Mesenchymal stem cell (in vitro differentiated cells and primary cell): ENCODE measurements at regions not wholly inside any gene's neighbourhood (a gene's known extent, or its start where the extent isn't known, plus 50 kb on each side); places are given as distances from the start of the nearest gene placed in this dataset.
A peak's percentile ranks its signal among the peaks of the same experiment; 100 is the strongest.
"Not testable (repeated sequence)": the region's sequence is repeated elsewhere in the genome, so short reads cannot be mapped to it uniquely, and the experiment has no call there.

Experiments used
- DNase-seq: peaks from one replicate; pipeline ENCODE4 v3.0.0-alpha.2; 2013
- H2AFZ ChIP-seq: one replicate; pipeline ENCODE4 v1.6.1; 2013; ENCODE audit warnings: low read depth, mild to moderate bottlenecking, control low read depth, inconsistent platforms, low read length, moderate library complexity
- H2AK5ac ChIP-seq: 2 replicates; pipeline ENCODE4 v1.6.1; 2013; ENCODE audit warnings: low read length, moderate library complexity, mild to moderate bottlenecking, inconsistent platforms; ENCODE audit not compliant: severe bottlenecking
- H2BK120ac ChIP-seq: one replicate; pipeline ENCODE4 v1.6.1; 2013; ENCODE audit warnings: low read depth, mild to moderate bottlenecking, inconsistent platforms, low read length, moderate library complexity
- H2BK12ac ChIP-seq, 2 experiments: one replicate each; pipeline ENCODE4 v1.6.1; 2013; ENCODE audit warnings: inconsistent platforms in 2 of 2, low read length in 2 of 2, mild to moderate bottlenecking in 2 of 2, moderate library complexity in 2 of 2, control low read depth in 1 of 2
- H2BK15ac ChIP-seq: one replicate; pipeline ENCODE4 v1.6.1; 2013; ENCODE audit warnings: mild to moderate bottlenecking, low read depth, inconsistent platforms; ENCODE audit not compliant: poor library complexity, severe bottlenecking
- H2BK5ac ChIP-seq: 2 replicates; pipeline ENCODE4 v1.6.1; 2013; ENCODE audit warnings: low read depth, mild to moderate bottlenecking, low read length, control low read depth, inconsistent platforms; ENCODE audit not compliant: poor library complexity, severe bottlenecking
- H3K14ac ChIP-seq, 2 experiments: one replicate each; pipeline ENCODE4 v1.6.1; 2013; ENCODE audit warnings: inconsistent platforms in 2 of 2, low read length in 2 of 2, control low read depth in 1 of 2, mild to moderate bottlenecking in 1 of 2, moderate library complexity in 1 of 2
- H3K18ac ChIP-seq, 2 experiments: one replicate each; pipeline ENCODE4 v1.6.1; 2013; ENCODE audit warnings: inconsistent platforms in 2 of 2, low read length in 2 of 2, control low read depth in 1 of 2, low read depth in 1 of 2, mild to moderate bottlenecking in 1 of 2
- H3K23ac ChIP-seq, 2 experiments: one replicate each; pipeline ENCODE4 v1.6.1; 2013; ENCODE audit warnings: inconsistent platforms in 2 of 2, low read length in 2 of 2, mild to moderate bottlenecking in 2 of 2, moderate library complexity in 2 of 2, control low read depth in 1 of 2
- H3K27ac ChIP-seq: 2 replicates; pipeline ENCODE4 v1.5.1; 2013; ENCODE audit warnings: mild to moderate bottlenecking, moderate library complexity, low read length, control low read depth, inconsistent platforms; ENCODE audit not compliant: poor library complexity, severe bottlenecking
- H3K27me3 ChIP-seq, 2 experiments: 2 replicates each; pipeline versions ENCODE4 v1.6.1 to v1.7.0; 2013; ENCODE audit warnings: low read length in 2 of 2, mild to moderate bottlenecking in 2 of 2, moderate library complexity in 2 of 2, control low read depth in 1 of 2, inconsistent platforms in 1 of 2; ENCODE audit not compliant: control insufficient read depth in 1 of 2, insufficient read depth in 1 of 2
- H3K36me3 ChIP-seq, 2 experiments: 2 replicates each; pipeline versions ENCODE4 v1.6.1 to v1.7.0; 2013; ENCODE audit warnings: low read length in 2 of 2, control low read depth in 1 of 2, inconsistent platforms in 1 of 2, low read depth in 1 of 2, mild to moderate bottlenecking in 1 of 2; ENCODE audit not compliant: insufficient read depth in 2 of 2, control insufficient read depth in 1 of 2
- H3K4ac ChIP-seq, 2 experiments: one replicate each; pipeline ENCODE4 v1.6.1; 2013; ENCODE audit warnings: inconsistent platforms in 2 of 2, low read length in 2 of 2, mild to moderate bottlenecking in 2 of 2, moderate library complexity in 2 of 2, control low read depth in 1 of 2, low read depth in 1 of 2
- H3K4me1 ChIP-seq: 2 replicates; pipeline ENCODE4 v1.6.1; 2013; ENCODE audit warnings: low read depth, low read length, control low read depth; ENCODE audit not compliant: control insufficient read depth, insufficient read depth
- H3K4me2 ChIP-seq: 2 replicates; pipeline ENCODE4 v1.6.1; 2013; ENCODE audit warnings: low read length, mild to moderate bottlenecking, inconsistent platforms; ENCODE audit not compliant: poor library complexity, severe bottlenecking
- H3K4me3 ChIP-seq, 2 experiments: 2 replicates each; pipeline versions ENCODE4 v1.5.1 to v1.7.0; 2013; ENCODE audit warnings: low read length in 2 of 2, mild to moderate bottlenecking in 2 of 2, control low read depth in 1 of 2, low read depth in 1 of 2; ENCODE audit not compliant: insufficient read depth in 1 of 2
- H3K79me1 ChIP-seq: replicated peaks from 2 replicates; pipeline ENCODE4 v1.6.1; 2013; ENCODE audit warnings: mild to moderate bottlenecking, control low read depth, low read length, inconsistent platforms; ENCODE audit not compliant: poor library complexity, severe bottlenecking
- H3K9ac ChIP-seq: 2 replicates; pipeline ENCODE4 v1.7.0; 2013; ENCODE audit warnings: mild to moderate bottlenecking, low read length, moderate library complexity
- H3K9me3 ChIP-seq: 2 replicates; pipeline ENCODE4 v1.7.0; 2013; ENCODE audit warnings: mild to moderate bottlenecking, low read length; ENCODE audit not compliant: control insufficient read depth
- H4K8ac ChIP-seq: one replicate; pipeline ENCODE4 v1.6.1; 2013; ENCODE audit warnings: inconsistent platforms, mild to moderate bottlenecking, low read length, moderate library complexity
- H4K91ac ChIP-seq: one replicate; pipeline ENCODE4 v1.6.1; 2013; ENCODE audit warnings: mild to moderate bottlenecking, low read length, inconsistent platforms
- WGBS: methylation state at CpG from one replicate; pipeline ENCODE4 v1.1.7; 2013; ENCODE audit warnings: mixed read lengths; 5-methylcytosine and 5-hydroxymethylcytosine counted together

GRCh38 chr17:31771328-31771727 lies 87.7 kb downstream of the COPRS start:
- H3K36me3 ChIP-seq, H3K4me1 ChIP-seq, H3K27ac ChIP-seq, H3K23ac ChIP-seq, H3K14ac ChIP-seq, H2BK15ac ChIP-seq, H2AK5ac ChIP-seq, H3K18ac ChIP-seq, H2AFZ ChIP-seq, H2BK12ac ChIP-seq, H3K4me3 ChIP-seq, DNase-seq, H2BK120ac ChIP-seq, H2BK5ac ChIP-seq, H4K91ac ChIP-seq, H3K79me1 ChIP-seq, H3K4me2 ChIP-seq, H3K27me3 ChIP-seq, H3K9me3 ChIP-seq, H4K8ac ChIP-seq, H3K4ac ChIP-seq, H3K9ac ChIP-seq: not testable (repeated sequence)
- over 99% methylated on average over 3 of the region's 3 CpGs for WGBS

- H3K14ac ChIP-seq, H3K4me3 ChIP-seq, H3K9ac ChIP-seq, H3K79me1 ChIP-seq, H3K4ac ChIP-seq, H4K8ac ChIP-seq, H4K91ac ChIP-seq, H2BK120ac ChIP-seq, H3K27me3 ChIP-seq, H3K36me3 ChIP-seq, H3K9me3 ChIP-seq, H3K4me1 ChIP-seq, DNase-seq, H2AK5ac ChIP-seq, H3K27ac ChIP-seq, H3K18ac ChIP-seq, H3K23ac ChIP-seq, H2AFZ ChIP-seq, H2BK5ac ChIP-seq, H2BK15ac ChIP-seq, H2BK12ac ChIP-seq, H3K4me2 ChIP-seq: not testable (repeated sequence)
- 96% methylated on average over 3 of the region's 3 CpGs for WGBS
Observed at GRCh38 chr17:31770501-31770900, 88.5 kb downstream of the COPRS start.

- H2BK15ac ChIP-seq, H3K14ac ChIP-seq, H2AFZ ChIP-seq, H3K4me2 ChIP-seq, H3K79me1 ChIP-seq, H4K91ac ChIP-seq, H2BK12ac ChIP-seq, H3K9me3 ChIP-seq, H2BK5ac ChIP-seq, H3K4ac ChIP-seq, H3K23ac ChIP-seq, H3K27me3 ChIP-seq, H2BK120ac ChIP-seq, H2AK5ac ChIP-seq, H3K36me3 ChIP-seq, DNase-seq, H3K27ac ChIP-seq, H3K18ac ChIP-seq, H3K4me3 ChIP-seq, H3K4me1 ChIP-seq, H4K8ac ChIP-seq: not testable (repeated sequence)
- peak overlapping the region; percentile 11 for H3K9ac ChIP-seq
- WGBS = 96% methylated on average over 7 of the region's 7 CpGs
Observed at GRCh38 chr17:31761836-31762510, 97.1 kb downstream of the COPRS start.

- no CpG with 5 or more reads among the region's 1 CpG for WGBS
- no peaks in the 10 kb centered on the region for H3K79me1 ChIP-seq
Observed at GRCh38 chr17:31758646-31759045, 100.4 kb downstream of the COPRS start.

More at GRCh38 chr17:31758646-31759045, 100.4 kb downstream of the COPRS start:
- no peak overlapping the region for H2BK12ac ChIP-seq
- H3K18ac ChIP-seq = no peak overlapping the region
- peak; percentile 24 for DNase-seq
- H2BK120ac ChIP-seq = no peak overlapping the region
- H3K23ac ChIP-seq = no peak overlapping the region
- H3K4me2 ChIP-seq = no peak overlapping the region
- H2BK5ac ChIP-seq = no peak overlapping the region
- no peak overlapping the region for H3K4ac ChIP-seq
- H4K8ac ChIP-seq = no peak overlapping the region
- no peaks in the 10 kb centered on the region for H3K36me3 ChIP-seq
- no peak overlapping the region for H2BK15ac ChIP-seq
- no peak overlapping the region for H2AK5ac ChIP-seq
- no peak overlapping the region for H3K9ac ChIP-seq
- no peaks in the 10 kb centered on the region for H3K27me3 ChIP-seq
- H3K4me1 ChIP-seq = no peaks in the 10 kb centered on the region
- H3K9me3 ChIP-seq = no peaks in the 10 kb centered on the region
- H3K27ac ChIP-seq = no peak overlapping the region
- no peak overlapping the region for H4K91ac ChIP-seq
- H3K4me3 ChIP-seq = no peak overlapping the region
- no peak overlapping the region for H3K14ac ChIP-seq
- H2AFZ ChIP-seq = no peak overlapping the region
